HG02884 (cell line): ENCODE measurements at regions not wholly inside any gene's neighbourhood (a gene's known extent, or its start where the extent isn't known, plus 50 kb on each side); places are given as distances from the start of the nearest gene placed in this dataset.

Source experiments
- ATAC-seq: cut with Tn5 transposase; IDR thresholded peaks from one replicate; pipeline ENCODE4 v1.9.1; 2021; ENCODE audit warnings: mild to moderate bottlenecking, moderate library complexity; ENCODE audit not compliant: unreplicated experiment

DNA sequence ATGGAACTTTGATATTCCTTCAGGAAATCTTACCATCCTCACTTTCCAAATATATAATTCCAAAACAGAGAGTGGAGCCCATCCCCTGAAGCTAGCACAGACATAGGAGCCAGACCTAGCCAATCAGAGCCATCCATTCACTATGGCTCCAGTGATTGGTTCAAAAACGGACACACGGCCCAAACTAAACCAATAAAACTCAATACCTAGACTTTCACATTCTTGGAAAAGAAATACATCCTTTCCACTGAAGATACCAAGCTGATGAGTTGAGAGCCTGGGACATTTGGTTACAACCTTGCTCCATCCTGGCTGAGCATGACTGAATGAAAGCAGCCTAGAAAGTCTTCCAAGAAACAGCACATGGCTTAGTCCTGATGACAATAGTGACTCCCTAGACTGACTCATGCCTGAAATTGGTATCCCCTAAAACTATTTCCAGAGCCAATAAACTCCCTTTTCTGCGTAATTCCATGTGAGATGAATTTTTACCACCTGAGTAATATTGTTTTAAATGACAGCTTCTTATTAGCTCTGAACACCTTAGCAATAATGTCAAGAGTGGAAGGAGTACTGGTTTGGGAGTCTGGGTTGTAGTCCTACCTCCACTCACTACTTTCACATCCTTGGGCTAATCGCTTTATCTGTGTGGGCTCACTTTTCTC, 189.6 kb upstream of the LNX1 start:
- ATAC-seq: no peak

DNA sequence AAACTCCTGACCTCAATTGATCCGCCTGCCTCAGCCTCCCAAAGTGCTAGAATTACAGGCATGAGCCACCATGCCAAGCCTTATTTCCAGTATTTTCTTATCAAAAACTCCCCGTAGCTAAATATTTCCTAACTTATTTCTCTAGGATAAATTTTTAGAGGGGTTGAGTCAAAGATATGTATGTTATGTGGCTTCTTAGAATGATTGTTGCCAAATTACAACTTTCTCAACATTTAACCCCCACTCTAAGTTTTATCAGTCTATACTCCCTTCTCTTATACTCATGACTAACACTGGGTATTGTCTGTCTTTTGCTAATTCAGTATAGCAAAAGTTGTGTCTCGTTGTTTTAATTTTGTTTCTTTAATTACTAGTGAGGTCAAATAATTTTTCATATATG, 187.7 kb upstream of the LNX1 start:
- no peak for ATAC-seq

DNA sequence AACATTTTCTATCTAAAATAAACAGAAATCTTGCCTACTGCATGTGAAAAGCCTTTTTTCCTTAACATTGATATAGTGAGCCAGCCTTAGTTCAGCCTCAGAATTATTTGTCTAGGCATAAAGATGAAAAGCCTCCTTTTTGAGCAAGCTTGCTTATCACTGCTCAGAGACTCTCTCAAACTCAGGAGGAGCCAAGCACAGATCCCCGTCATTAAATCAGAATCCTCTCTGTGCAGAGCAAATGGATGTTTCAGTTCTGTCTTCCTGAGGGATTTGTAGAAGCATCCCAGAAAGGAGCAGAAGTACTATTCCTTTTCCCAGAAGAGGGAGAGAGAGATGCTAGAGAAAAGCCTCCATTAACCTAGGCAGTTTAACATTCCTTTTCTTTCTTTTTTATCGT, 186.9 kb upstream of the LNX1 start:
- ATAC-seq: no peak

DNA sequence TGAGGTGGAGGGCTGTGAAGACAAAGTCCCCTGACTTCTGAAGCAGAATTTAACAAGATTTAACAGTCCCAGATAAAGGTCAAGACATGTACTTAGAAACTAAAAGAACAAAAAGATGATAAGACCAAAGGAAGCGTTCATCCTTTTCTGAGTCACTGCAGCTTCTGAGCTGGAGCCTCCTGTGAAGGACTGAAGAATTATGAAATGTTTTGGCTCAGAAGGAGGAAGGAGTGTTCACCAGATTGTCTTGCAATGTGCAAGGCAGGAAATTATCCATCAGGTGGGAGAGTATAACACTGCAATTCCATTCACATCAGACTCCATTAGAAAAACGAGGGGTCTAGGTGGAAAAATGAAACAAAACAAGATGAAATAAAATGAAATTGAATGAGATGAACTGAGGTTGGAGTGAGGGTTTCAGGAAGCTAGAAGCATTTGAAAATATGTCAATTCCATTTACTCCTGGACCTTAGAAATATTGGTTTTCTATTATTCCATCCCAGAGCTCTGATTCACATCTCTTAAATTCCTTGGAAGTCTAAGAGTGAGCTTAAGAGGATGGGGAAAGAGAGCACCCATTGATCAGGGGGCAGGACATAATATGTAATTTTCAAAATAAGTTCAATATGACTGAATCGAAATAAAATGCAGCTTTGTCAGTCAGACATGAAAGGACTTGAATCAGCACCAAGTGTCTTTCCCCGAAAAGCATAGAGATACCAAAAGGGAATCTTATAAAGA, 186.1 kb upstream of the LNX1 start:
- ATAC-seq: no peak

DNA sequence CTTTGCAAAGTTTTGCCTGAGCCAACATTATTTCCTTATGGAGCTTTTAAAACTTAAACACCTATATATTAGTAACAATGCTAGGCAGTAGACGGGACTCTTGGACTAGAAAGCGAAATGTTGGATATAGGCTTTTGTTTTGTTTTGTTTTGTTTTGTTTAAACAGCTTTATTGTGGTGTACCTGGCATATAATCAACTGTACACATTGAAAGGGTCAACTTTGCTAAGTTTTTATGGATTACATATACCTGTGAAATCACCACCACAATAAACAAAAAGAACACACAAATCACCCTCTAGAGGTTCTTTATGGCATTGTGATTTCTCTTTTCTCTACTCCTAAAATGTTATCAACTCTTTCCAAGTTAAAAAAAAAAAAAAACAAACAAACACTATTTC, 184.9 kb upstream of the LNX1 start:
- no peak for ATAC-seq

DNA sequence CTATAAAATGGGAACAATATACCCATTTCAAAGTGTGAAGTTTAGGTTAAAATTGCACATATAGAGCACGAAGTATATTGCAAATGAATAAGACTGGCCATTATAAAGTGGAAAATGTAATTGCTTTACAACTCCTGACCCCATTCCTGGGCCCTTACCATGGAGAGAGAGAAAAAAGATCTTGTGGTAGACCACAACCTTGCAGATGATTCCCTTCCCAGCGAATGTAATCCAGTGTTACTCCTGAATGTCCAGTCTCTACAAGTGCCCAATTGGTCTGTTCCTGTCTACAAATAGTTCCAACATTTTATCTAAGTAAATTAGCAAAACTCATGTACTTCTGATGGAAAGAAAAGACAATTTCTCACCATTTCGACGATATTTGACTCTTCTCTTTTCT, 184.1 kb upstream of the LNX1 start:
- no peak for ATAC-seq

DNA sequence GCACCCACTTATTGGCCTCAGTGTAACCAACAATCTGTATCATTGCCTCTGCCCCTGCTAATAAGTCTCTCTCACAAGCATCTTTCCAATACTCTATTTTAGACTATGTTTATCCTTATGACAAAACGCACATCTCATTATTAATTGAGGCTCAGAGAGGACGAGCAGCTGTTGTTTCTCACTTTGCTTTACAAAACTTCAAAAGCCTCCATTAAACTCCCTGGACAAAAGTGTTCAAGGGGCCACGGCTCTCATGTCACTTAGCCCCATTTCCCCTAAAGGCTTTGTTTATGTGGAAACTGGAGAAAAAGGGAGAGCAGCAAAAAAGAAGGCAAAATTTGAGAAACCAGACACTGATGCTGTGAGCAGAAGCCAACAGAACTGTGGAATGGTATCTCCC, 180.0 kb upstream of the LNX1 start:
- ATAC-seq: no peak

DNA sequence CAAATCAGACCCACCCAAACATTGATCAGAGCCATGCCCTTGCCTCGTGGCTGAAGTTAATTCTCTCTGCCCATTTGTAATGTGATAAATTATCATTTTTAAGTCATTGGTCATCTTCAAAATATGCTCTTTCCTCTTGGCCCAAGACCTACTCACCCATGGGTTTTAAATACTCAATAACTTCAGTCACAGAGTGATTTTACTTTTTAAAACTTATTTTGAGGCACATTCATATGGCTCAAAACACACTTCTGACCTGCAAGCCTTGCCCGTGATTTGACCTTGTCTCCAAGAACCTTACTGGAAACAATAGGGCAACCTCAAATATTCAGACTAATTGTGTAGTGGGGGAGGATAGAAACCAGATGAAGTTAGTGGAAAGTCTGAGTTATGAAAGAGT, 176.2 kb upstream of the LNX1 start:
- no peak for ATAC-seq

DNA sequence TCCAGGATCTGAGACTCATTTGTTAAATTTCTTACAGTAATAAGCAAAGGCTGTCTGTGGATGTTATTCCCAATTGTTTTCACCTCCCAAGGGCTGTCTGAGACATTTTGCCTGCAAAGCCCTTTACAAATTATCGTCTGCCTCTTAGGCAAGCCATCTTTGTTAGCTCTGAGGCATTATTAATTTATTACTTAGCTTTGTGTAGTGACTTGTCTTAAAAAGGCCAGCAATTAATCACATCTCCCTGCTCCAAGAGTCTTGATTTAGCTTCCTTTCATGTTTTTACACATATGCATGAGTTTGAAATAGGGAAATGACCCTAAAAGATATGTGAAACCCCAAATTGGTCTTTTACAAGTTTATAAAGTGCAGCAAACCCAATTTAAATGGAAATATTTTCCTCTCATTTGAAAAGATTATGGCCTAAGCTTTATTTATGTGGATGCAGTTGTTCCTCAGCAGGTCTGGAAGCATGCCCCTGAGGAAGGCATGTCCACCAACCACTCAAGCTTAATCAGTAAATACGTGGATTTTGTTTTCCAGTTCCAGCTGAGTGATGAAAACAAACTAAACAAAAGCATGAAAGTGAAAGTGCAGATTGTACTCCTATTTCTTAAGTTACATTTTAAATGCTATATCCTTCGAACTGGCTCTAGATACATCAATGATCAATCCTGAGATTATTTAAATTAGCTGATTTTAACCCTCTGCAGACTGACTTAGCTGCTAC, 173.6 kb upstream of the LNX1 start:
- ATAC-seq: no peak

DNA sequence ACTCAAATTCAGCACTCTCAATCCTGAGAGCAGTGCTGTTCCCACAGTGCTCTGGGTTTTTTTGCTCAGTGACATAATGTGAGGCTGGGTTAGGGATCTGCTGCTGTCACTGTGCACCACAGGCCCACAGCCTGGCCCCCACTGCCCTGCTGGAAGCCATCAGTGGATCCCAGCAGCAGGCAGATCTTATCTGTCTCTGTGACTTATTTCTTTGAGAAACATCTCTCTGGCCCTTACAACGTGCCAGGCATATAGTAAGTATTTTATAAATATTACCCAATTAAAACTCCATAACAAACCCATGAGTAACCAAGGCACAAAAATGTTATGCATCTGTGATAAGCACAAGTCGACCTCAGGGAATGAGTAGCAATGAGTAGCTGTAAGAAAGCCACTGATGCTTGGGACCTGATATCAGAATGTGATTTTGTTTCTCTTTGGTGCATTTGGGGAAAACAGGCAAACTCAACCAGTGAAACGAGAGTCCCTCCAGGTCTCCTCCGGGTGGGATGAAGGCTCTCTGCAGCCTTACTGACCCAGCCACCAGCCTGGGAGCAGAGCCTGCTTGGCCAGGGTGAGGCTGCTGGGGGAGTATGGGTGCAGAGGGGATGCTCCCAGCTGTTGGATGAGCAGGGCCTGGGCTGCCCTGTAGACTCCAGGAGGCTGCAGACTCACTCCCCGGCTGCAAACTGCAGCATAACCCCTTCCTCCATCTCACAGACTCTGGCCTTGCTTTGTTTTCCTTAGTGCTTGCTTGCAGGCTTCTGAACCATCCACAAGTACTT, 172.7 kb upstream of the LNX1 start:
- no peak for ATAC-seq

DNA sequence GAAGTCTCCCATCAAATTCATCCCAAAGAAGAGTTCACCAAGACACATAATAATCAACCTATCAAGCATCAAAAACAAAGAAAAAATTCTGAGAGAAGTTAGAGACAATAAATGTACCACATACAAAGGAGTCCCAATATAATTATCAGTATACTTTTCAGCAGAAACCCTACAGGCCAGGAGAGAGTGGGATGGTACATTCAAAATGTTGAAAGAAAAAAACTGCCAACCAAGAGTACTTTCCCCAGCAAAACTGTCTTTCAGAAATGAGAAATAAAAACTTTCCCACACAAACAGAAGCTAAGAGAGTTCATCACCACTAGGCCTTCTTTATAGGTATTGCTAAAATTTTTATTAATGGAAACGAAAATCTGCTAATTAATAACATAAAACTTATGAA, 164.4 kb upstream of the LNX1 start:
- ATAC-seq: no peak

DNA sequence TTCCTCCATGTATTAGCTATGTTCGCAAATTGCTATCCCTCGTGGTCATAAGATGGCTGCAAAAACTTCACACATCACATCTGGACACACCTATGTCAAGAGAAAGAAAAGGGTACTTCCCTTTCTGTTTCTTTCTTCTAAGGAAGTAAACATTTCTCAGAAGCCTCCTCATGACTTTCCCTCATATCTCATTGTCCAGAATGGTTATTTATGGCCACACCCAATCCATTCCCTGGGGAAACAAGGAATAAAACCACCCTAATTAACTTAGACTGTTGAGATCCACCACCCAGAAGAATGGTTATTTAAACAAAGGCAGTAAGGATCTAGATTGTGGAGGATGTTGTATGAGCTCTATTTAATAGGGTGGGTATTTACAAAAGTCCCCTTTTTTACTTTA, 160.8 kb upstream of the LNX1 start:
- ATAC-seq: no peak

DNA sequence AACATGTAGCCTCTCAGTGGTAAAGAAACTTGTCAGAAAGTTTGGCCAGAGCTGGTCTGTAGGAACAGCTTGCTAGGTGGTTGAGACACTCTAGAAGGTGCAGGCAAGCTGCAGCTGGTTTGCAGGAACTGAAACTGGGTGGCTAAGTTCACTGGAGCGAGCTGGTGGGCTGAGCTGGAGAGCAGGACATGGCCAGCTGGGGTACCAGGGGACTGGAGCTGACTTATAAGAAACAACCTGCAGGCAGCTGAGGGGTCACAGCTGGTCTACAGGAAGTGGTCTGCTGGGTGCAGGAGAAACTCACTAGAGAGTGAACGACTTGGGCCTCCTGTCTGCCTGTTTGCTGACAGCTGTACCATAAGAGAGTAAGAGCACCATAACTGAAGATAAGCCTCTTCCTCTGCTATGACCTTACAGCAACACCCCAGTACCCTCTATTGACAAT, 157.1 kb upstream of the LNX1 start:
- peak; percentile 97 for ATAC-seq

DNA sequence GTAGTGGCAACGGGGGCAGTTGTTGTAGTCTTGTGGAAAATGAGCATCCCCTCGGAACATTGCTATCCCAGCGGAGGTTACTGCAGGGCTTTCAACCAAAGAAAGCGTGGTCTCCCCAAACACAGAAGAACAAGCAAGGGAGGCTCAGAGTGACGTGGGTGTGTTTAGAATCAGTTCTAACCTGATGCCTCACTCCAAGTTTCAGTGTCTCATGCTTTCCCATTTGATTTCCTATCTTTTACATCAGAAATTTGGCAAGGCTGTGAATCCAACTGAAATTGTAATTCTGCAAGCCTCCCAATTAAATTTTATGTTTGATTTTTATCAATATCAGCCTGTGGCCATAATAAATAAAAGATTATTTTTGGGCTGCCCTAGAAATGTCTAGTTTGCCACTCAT, 156.1 kb upstream of the LNX1 start:
- ATAC-seq: no peak

DNA sequence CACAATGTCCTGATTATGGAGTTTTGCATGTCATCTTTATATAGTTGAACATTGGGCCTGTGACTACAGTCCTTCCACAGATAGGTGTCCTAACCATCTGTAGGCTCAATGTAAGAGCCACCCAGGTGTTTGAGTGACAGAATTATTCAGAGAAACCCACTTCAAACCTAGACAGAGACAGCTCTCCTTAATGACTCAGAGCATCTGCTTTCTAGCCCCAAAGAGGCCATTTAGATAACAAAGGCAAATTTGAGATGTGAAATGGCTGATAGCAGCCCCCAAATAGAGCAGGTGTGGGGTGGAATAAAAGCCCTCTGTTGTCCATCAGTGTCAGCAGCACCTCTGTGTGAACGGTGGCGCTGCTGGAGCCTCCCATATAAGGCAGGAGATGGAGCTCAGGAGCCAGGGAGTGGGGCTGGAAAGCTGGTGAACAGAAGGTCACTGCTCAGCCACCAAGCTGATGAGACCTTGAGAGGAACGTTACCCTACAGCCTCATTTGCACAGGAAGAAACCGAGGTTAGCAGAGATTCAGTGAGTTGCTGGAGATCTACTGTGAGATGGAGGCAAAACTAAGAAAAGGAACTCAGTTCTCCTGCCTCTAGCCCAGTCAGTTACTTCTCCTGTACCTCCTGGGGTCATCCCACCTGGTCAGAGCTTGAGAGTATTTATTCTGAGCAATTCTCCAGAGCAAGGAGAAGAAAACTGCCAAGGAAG, 153.3 kb upstream of the LNX1 start:
- no peak for ATAC-seq

DNA sequence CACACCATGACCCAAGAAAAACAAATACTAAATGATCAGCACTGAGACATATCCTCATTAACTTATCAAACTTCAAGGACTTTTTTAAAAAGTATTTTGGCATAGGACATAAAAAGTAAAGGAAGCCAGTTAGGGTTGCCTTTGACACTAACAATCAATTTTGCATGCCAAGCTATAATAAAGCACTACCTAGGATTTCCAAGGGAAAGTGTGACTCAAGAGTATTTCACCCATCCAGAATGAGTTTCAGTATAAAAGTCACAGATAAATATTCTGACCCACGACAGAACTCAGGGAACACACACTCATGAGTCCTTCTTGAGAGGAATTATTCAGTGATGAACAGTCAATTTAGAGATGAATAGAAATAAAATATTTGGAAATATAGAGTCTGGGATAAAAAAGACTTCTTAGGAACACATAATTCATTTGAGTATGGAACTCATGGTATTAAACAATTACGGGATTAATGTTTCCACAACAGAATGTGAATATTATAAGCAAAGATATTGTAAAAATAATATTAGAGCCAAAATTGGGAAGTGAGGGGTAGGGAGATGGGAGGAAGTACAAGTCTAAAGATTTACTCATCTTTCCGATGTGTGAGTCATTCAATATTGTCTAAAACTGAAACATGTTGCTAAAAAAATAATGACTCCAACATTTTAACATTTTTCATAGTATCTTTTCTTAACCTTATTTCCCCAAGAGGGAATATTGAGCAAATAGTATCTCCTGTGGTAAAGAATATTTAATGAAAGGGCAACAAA, 143.5 kb upstream of the LNX1 start:
- no peak for ATAC-seq

DNA sequence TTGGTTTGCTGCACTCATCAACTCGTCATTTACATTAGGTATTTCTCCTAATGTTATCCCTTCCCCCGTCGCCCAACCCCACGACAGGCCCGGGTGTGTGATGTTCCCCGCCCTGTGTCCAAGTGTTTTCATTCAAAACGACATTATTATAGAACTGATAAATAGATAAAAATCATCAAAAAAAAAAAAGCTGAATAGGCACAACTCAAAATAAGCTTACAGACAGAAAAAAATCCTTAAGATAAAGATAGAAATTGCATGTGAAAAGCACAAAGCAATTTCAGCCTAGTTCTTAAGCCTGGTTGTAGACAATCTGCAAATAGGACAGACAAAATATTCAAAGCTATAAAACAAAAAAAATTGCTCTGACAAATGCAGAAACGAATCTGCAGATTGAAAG, 142.9 kb upstream of the LNX1 start:
- no peak for ATAC-seq

DNA sequence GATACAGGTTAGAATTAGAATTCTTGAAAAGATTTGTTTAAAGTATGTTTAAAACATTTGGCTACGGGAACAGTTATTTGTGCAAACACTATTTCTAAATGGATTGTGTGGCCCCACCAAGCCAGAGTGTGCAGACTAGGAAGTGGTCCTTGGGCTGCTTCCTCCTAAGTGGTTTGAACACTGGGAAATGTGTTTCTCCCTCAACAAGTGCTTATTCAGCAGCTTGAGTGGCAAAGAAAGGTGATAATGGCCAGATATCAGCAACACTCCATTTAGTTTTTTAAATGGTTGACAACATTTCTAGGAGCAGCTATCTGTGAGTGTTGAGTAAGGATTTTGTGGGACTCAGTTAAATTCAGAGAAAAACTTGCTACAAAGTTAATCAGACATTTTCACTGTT, 141.4 kb upstream of the LNX1 start:
- no peak for ATAC-seq

DNA sequence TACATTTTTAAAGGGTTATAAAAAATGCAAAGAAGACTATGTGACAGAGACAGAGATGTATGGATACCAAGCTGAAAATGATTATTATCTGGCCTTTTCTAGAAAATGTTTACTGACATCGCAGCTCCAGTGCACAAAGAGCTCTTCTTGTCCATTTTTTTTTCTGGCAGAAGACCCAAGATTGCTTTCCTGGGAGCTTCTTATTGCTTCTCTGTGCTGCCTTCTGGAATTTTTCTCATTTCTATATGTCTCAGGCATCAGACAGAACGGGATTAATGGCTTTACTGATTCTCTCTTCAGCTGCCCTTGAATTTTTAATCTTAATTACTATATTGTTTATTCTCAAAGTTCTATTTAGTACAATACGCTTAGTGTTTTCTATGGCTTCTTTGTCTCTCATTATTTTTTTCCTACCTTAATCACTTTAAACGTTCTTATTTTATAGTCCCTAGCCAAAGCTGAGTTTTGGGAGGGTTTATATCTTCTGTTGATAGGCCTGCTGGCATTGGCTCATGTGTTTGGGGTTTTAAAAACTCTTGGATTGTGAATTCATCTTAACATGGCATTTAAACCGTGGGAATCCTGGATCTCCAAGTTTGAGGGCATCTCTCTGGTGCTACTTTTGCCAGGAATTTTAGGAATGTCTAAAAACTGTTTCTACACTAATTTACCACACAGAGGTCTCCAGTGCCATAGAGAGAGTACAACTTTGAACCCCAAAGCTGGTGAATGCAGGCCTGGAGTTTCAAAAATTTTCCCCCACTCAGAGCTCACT, 138.9 kb upstream of the LNX1 start:
- no peak for ATAC-seq
